ENCODE measurements at regions not wholly inside any gene's neighbourhood (a gene's known extent, or its start where the extent isn't known, plus 50 kb on each side); places are given as distances from the start of the nearest gene placed in this dataset.
"Not testable (repeated sequence)": the region's sequence is repeated elsewhere in the genome, so short reads cannot be mapped to it uniquely, and the experiment has no call there.

GRCh38 chr15:77839456-77839855, 206.7 kb upstream of the LINGO1 start:
- no peak for DNase-seq (ENCODE audit: low spot score)

- DNase-seq (ENCODE audit: low spot score), result no peak
Observed at GRCh38 chr15:77838595-77838994, 205.9 kb upstream of the LINGO1 start.

GRCh38 chr15:77838061-77838460, 205.3 kb upstream of the LINGO1 start:
- DNase-seq (ENCODE audit: low spot score), result no peak

GRCh38 chr15:77837649-77838025, 204.9 kb upstream of the LINGO1 start:
- DNase-seq (ENCODE audit: low spot score), result no peak

GRCh38 chr15:77836906-77837648, 204.4 kb upstream of the LINGO1 start:
- DNase-seq (ENCODE audit: low spot score), result no peak

GRCh38 chr15:77836121-77836692, 203.5 kb upstream of the LINGO1 start:
- DNase-seq (ENCODE audit: low spot score), result no peak

- DNase-seq (ENCODE audit: low spot score), result no peak
Observed at GRCh38 chr15:77834276-77834990, 201.7 kb upstream of the LINGO1 start.

- no peak for DNase-seq (ENCODE audit: low spot score)
Observed at GRCh38 chr15:77832874-77833273, 200.2 kb upstream of the LINGO1 start.

GRCh38 chr15:77831986-77832385, 199.3 kb upstream of the LINGO1 start:
- no peak for DNase-seq (ENCODE audit: low spot score)

GRCh38 chr15:77830051-77830468, 197.3 kb upstream of the LINGO1 start:
- no peak for DNase-seq (ENCODE audit: low spot score)

- DNase-seq (ENCODE audit: low spot score), result not testable (repeated sequence)
Observed at GRCh38 chr15:77829331-77829730, 196.6 kb upstream of the LINGO1 start.

- DNase-seq (ENCODE audit: low spot score), result no peak
Observed at GRCh38 chr15:77827860-77828259, 195.1 kb upstream of the LINGO1 start.

GRCh38 chr15:77826006-77826695, 193.4 kb upstream of the LINGO1 start:
- DNase-seq (ENCODE audit: low spot score), result no peak

GRCh38 chr15:77825546-77825945, 192.8 kb upstream of the LINGO1 start:
- no peak for DNase-seq (ENCODE audit: low spot score)

- DNase-seq (ENCODE audit: low spot score), result no peak
Observed at GRCh38 chr15:77825252-77825542, 192.5 kb upstream of the LINGO1 start.

- DNase-seq (ENCODE audit: low spot score), result no peak
Observed at GRCh38 chr15:77824361-77825251, 191.9 kb upstream of the LINGO1 start.

GRCh38 chr15:77823736-77824135, 191.0 kb upstream of the LINGO1 start:
- no peak for DNase-seq (ENCODE audit: low spot score)

- DNase-seq (ENCODE audit: low spot score), result no peak
Observed at GRCh38 chr15:77822631-77823230, 190.0 kb upstream of the LINGO1 start.

GRCh38 chr15:77821959-77822256, 189.2 kb upstream of the LINGO1 start:
- DNase-seq (ENCODE audit: low spot score), result no peak

GRCh38 chr15:77821188-77821958, 188.7 kb upstream of the LINGO1 start:
- DNase-seq (ENCODE audit: low spot score), result no peak
